ENCODE measurements at regions not wholly inside any gene's neighbourhood (a gene's known extent, or its start where the extent isn't known, plus 50 kb on each side); places are given as distances from the start of the nearest gene placed in this dataset.

GRCh38 chr6:145043926-145044500 is 691.3 kb downstream of the EPM2A start:
- TF ChIP-seq CTCF (IDR thresholded peaks at IDR 0.05; ENCODE audit: low read length) (no peak), EZH2 (IDR thresholded peaks at IDR 0.05; ENCODE audit: borderline replicate concordance, low read length) (no peak)

All from OCI-LY1 (cell line).